GM18868 (cell line): ENCODE measurements at regions not wholly inside any gene's neighbourhood (a gene's known extent, or its start where the extent isn't known, plus 50 kb on each side); places are given as distances from the start of the nearest gene placed in this dataset.

Experiments
- ATAC-seq: cut with Tn5 transposase; IDR thresholded peaks from one replicate; pipeline ENCODE4 v1.9.1; 2021; ENCODE audit warnings: mild to moderate bottlenecking, moderate library complexity; ENCODE audit not compliant: unreplicated experiment

- peak; percentile 81 for ATAC-seq
Observed at GRCh38 chr9:14560194-14560593, 133.0 kb downstream of the ZDHHC21 start.

GRCh38 chr9:14554886-14555285, 138.3 kb downstream of the ZDHHC21 start:
- no peak for ATAC-seq

GRCh38 chr9:14547245-14548060, 145.8 kb downstream of the ZDHHC21 start:
- no peak for ATAC-seq

GRCh38 chr9:14546693-14547092, 146.5 kb downstream of the ZDHHC21 start:
- ATAC-seq = no peak

- ATAC-seq = no peak
Observed at GRCh38 chr9:14542071-14542470, 151.2 kb downstream of the ZDHHC21 start.

GRCh38 chr9:14538526-14538925, 154.7 kb downstream of the ZDHHC21 start:
- ATAC-seq = no peak

- ATAC-seq = peak; percentile 60
Observed at GRCh38 chr9:14535161-14535955, 157.9 kb downstream of the ZDHHC21 start.

GRCh38 chr9:14533867-14534640, 159.2 kb downstream of the ZDHHC21 start:
- no peak for ATAC-seq

GRCh38 chr9:14532456-14533115, 160.6 kb downstream of the ZDHHC21 start:
- ATAC-seq = no peak

GRCh38 chr9:14531341-14532269, 161.6 kb downstream of the ZDHHC21 start:
- peak; percentile 32 for ATAC-seq

- ATAC-seq = no peak
Observed at GRCh38 chr9:14530841-14531240, 162.4 kb downstream of the ZDHHC21 start.

GRCh38 chr9:14530366-14530765, 162.9 kb downstream of the ZDHHC21 start:
- no peak for ATAC-seq

GRCh38 chr9:14529629-14530028, 163.6 kb downstream of the ZDHHC21 start:
- no peak for ATAC-seq

GRCh38 chr9:14529054-14529453, 164.2 kb downstream of the ZDHHC21 start:
- no peak for ATAC-seq

- ATAC-seq = no peak
Observed at GRCh38 chr9:14526504-14526903, 166.7 kb downstream of the ZDHHC21 start.

GRCh38 chr9:14525856-14526255, 167.4 kb downstream of the ZDHHC21 start:
- ATAC-seq = no peak

- ATAC-seq = no peak
Observed at GRCh38 chr9:14524873-14525515, 168.2 kb downstream of the ZDHHC21 start.

- no peak for ATAC-seq
Observed at GRCh38 chr9:14523545-14523944, 169.7 kb downstream of the ZDHHC21 start.
